ENCODE measurements at regions not wholly inside any gene's neighbourhood (a gene's known extent, or its start where the extent isn't known, plus 50 kb on each side); places are given as distances from the start of the nearest gene placed in this dataset.

GRCh38 chr4:63361066-63361465 lies 1048.2 kb downstream of the TECRL start:
- TF ChIP-seq, protein P1, sequence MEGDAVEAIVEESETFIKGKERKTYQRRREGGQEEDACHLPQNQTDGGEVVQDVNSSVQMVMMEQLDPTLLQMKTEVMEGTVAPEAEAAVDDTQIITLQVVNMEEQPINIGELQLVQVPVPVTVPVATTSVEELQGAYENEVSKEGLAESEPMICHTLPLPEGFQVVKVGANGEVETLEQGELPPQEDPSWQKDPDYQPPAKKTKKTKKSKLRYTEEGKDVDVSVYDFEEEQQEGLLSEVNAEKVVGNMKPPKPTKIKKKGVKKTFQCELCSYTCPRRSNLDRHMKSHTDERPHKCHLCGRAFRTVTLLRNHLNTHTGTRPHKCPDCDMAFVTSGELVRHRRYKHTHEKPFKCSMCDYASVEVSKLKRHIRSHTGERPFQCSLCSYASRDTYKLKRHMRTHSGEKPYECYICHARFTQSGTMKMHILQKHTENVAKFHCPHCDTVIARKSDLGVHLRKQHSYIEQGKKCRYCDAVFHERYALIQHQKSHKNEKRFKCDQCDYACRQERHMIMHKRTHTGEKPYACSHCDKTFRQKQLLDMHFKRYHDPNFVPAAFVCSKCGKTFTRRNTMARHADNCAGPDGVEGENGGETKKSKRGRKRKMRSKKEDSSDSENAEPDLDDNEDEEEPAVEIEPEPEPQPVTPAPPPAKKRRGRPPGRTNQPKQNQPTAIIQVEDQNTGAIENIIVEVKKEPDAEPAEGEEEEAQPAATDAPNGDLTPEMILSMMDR (conservative IDR thresholded peaks at IDR 0.05; ENCODE audit: low read depth in 2 of 2): no peak
- TF ChIP-seq, protein P2, sequence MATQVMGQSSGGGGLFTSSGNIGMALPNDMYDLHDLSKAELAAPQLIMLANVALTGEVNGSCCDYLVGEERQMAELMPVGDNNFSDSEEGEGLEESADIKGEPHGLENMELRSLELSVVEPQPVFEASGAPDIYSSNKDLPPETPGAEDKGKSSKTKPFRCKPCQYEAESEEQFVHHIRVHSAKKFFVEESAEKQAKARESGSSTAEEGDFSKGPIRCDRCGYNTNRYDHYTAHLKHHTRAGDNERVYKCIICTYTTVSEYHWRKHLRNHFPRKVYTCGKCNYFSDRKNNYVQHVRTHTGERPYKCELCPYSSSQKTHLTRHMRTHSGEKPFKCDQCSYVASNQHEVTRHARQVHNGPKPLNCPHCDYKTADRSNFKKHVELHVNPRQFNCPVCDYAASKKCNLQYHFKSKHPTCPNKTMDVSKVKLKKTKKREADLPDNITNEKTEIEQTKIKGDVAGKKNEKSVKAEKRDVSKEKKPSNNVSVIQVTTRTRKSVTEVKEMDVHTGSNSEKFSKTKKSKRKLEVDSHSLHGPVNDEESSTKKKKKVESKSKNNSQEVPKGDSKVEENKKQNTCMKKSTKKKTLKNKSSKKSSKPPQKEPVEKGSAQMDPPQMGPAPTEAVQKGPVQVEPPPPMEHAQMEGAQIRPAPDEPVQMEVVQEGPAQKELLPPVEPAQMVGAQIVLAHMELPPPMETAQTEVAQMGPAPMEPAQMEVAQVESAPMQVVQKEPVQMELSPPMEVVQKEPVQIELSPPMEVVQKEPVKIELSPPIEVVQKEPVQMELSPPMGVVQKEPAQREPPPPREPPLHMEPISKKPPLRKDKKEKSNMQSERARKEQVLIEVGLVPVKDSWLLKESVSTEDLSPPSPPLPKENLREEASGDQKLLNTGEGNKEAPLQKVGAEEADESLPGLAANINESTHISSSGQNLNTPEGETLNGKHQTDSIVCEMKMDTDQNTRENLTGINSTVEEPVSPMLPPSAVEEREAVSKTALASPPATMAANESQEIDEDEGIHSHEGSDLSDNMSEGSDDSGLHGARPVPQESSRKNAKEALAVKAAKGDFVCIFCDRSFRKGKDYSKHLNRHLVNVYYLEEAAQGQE (IDR thresholded peaks at IDR 0.05; ENCODE audit: unreplicated experiment): no peak
- TF ChIP-seq POLR2AphosphoS5 (IDR thresholded peaks at IDR 0.05; ENCODE audit: low read depth) (no peak), EZH2 (IDR thresholded peaks at IDR 0.05; ENCODE audit: low read depth, unreplicated experiment) (no peak)
